Occipital lobe (tissue), 2 donors: ENCODE measurements at regions not wholly inside any gene's neighbourhood (a gene's known extent, or its start where the extent isn't known, plus 50 kb on each side); places are given as distances from the start of the nearest gene placed in this dataset. TPM values are rescaled to one million over a fixed set of nuclear protein-coding genes. Genes with fewer than 3 reads are reported as not detected.
"Not testable (repeated sequence)": the region's sequence is repeated elsewhere in the genome, so short reads cannot be mapped to it uniquely, and the experiment has no call there.

Experiments used
- DNase-seq: peaks from one replicate; lab custom pipeline; 2025; lab: John Stamatoyannopoulos, UW
- small RNA-seq: library from RNA; depleted of rRNA; stranded (forward); fragments of <200 nt; gene quantifications from one replicate; pipeline ENCODE3, GENCODE V24; 2014

GRCh38 chr5:14944996-14945395, 73.4 kb upstream of the ANKH start:
- no peak for DNase-seq

- DNase-seq, result no peak
Measured at GRCh38 chr5:14944350-14944739, 72.8 kb upstream of the ANKH start.

- DNase-seq, result no peak
Measured at GRCh38 chr5:14942212-14942611, 70.6 kb upstream of the ANKH start.

- DNase-seq, result no peak
Measured at GRCh38 chr5:14937254-14937653, 65.7 kb upstream of the ANKH start.

- no peak for DNase-seq
Measured at GRCh38 chr5:14936588-14936987, 65.0 kb upstream of the ANKH start.

- DNase-seq, result no peak
Measured at GRCh38 chr5:14935341-14935740, 63.8 kb upstream of the ANKH start.

- no peak for DNase-seq
Measured at GRCh38 chr5:14932902-14933469, 61.4 kb upstream of the ANKH start.

GRCh38 chr5:14930486-14930885, 58.9 kb upstream of the ANKH start:
- no peak for DNase-seq

GRCh38 chr5:14929293-14930065, 57.9 kb upstream of the ANKH start:
- DNase-seq, result no peak

- DNase-seq, result no peak
Measured at GRCh38 chr5:14928661-14929060, 57.1 kb upstream of the ANKH start.

- DNase-seq, result no peak
Measured at GRCh38 chr5:14925326-14925725, 53.7 kb upstream of the ANKH start.

- not testable (repeated sequence) for DNase-seq
Measured at GRCh38 chr5:14922952-14923351, 51.4 kb upstream of the ANKH start.

GRCh38 chr5:14922456-14922855, 50.9 kb upstream of the ANKH start:
- DNase-seq, result no peak

Small RNAs in the stretch of these regions (small RNA-seq; reads per million reads assigned to genes)
- gene RF00096, result not detected
